Sigmoid colon (tissue), 4 donors: ENCODE measurements at regions not wholly inside any gene's neighbourhood (a gene's known extent, or its start where the extent isn't known, plus 50 kb on each side); places are given as distances from the start of the nearest gene placed in this dataset.

Experiments
- POLR2A ChIP-seq, 2 donors: fragments of 450-650 bp; IDR thresholded peaks; one replicate each; pipeline ENCODE4 v1.6.1; 2016; ENCODE audit warnings: antibody characterized with exemption in 2 of 2, mild to moderate bottlenecking in 2 of 2, moderate library complexity in 2 of 2
- POLR2AphosphoS5 ChIP-seq, 4 donors: sonication (generic); formaldehyde crosslinking; IDR thresholded peaks; one replicate each; pipeline ENCODE4 v1.6.1; 2017; ENCODE audit warnings: antibody characterized with exemption in 4 of 4

- no peak for TF ChIP-seq POLR2AphosphoS5 (IDR thresholded peaks at IDR 0.05)
- no peak for TF ChIP-seq POLR2A (IDR thresholded peaks at IDR 0.05)
These were observed 311.1 kb downstream of the EN1 start for GRCh38 chr2:118536306-118536705.
